ENCODE measurements at regions not wholly inside any gene's neighbourhood (a gene's known extent, or its start where the extent isn't known, plus 50 kb on each side); places are given as distances from the start of the nearest gene placed in this dataset.

- TF ChIP-seq CTCF (IDR thresholded peaks at IDR 0.05) (no peak), POLR2A (IDR thresholded peaks at IDR 0.05) (no peak)
These were observed 110.0 kb upstream of the MTAP start for GRCh38 chr9:21692390-21692789.
